ENCODE measurements at regions not wholly inside any gene's neighbourhood (a gene's known extent, or its start where the extent isn't known, plus 50 kb on each side); places are given as distances from the start of the nearest gene placed in this dataset.

DNA sequence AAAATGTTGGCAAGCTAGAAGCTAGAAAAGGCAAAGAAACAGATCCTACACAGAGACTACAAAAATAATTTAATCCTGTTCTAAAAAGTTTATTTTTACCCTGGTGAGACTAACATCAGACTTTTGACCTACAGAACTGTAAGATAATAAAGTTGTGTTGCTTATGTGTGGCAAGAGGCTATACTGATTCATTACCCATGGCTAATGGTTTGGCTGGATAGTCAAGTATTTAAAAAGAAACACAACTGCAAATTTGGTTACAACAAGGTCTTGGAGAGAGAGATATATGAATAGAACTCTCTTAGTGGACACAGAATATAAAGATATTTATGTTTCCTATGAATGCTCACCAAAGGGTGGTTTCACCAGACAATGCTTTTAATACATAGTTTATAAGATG, 364.2 kb upstream of the PLSCR5 start:
- no peaks in the 10 kb centered on the region; the same call in 1 of the 2 replicates for H3K9me3 ChIP-seq (ENCODE audit: control insufficient read depth, insufficient read depth, low read depth, low read length)
- TF ChIP-seq TCF7L2 (IDR thresholded peaks at IDR 0.05; ENCODE audit: low read depth, low read length), result no peak
- TF ChIP-seq POLR2AphosphoS5 (IDR thresholded peaks at IDR 0.05; ENCODE audit: low read depth, low read length), result no peak
- TF ChIP-seq, protein P1, sequence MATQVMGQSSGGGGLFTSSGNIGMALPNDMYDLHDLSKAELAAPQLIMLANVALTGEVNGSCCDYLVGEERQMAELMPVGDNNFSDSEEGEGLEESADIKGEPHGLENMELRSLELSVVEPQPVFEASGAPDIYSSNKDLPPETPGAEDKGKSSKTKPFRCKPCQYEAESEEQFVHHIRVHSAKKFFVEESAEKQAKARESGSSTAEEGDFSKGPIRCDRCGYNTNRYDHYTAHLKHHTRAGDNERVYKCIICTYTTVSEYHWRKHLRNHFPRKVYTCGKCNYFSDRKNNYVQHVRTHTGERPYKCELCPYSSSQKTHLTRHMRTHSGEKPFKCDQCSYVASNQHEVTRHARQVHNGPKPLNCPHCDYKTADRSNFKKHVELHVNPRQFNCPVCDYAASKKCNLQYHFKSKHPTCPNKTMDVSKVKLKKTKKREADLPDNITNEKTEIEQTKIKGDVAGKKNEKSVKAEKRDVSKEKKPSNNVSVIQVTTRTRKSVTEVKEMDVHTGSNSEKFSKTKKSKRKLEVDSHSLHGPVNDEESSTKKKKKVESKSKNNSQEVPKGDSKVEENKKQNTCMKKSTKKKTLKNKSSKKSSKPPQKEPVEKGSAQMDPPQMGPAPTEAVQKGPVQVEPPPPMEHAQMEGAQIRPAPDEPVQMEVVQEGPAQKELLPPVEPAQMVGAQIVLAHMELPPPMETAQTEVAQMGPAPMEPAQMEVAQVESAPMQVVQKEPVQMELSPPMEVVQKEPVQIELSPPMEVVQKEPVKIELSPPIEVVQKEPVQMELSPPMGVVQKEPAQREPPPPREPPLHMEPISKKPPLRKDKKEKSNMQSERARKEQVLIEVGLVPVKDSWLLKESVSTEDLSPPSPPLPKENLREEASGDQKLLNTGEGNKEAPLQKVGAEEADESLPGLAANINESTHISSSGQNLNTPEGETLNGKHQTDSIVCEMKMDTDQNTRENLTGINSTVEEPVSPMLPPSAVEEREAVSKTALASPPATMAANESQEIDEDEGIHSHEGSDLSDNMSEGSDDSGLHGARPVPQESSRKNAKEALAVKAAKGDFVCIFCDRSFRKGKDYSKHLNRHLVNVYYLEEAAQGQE (IDR thresholded peaks at IDR 0.05; ENCODE audit: insufficient read depth in 1 of 2, low read depth in 2 of 2, low read length in 1 of 2), result no peak
- TF ChIP-seq SIN3A (IDR thresholded peaks at IDR 0.05; ENCODE audit: borderline replicate concordance, insufficient read depth, low read depth, low read length), result no peak
- TF ChIP-seq, protein P2, sequence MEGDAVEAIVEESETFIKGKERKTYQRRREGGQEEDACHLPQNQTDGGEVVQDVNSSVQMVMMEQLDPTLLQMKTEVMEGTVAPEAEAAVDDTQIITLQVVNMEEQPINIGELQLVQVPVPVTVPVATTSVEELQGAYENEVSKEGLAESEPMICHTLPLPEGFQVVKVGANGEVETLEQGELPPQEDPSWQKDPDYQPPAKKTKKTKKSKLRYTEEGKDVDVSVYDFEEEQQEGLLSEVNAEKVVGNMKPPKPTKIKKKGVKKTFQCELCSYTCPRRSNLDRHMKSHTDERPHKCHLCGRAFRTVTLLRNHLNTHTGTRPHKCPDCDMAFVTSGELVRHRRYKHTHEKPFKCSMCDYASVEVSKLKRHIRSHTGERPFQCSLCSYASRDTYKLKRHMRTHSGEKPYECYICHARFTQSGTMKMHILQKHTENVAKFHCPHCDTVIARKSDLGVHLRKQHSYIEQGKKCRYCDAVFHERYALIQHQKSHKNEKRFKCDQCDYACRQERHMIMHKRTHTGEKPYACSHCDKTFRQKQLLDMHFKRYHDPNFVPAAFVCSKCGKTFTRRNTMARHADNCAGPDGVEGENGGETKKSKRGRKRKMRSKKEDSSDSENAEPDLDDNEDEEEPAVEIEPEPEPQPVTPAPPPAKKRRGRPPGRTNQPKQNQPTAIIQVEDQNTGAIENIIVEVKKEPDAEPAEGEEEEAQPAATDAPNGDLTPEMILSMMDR (IDR thresholded peaks at IDR 0.05), result no peak
- no peak overlapping the region for H3K27ac ChIP-seq (ENCODE audit: low read length)
- no peak for DNase-seq (ENCODE audit: low read depth, low spot score)
- no peaks in the 10 kb centered on the region for H3K36me3 ChIP-seq (ENCODE audit: control insufficient read depth, insufficient read depth, low read length)
- CTCF ChIA-PET, result no interaction called here
- H3K4me3 ChIP-seq (ENCODE audit: low read depth in 2 of 2, low read length in 2 of 2), result no peak overlapping the region
- no peaks in the 10 kb centered on the region for H3K4me1 ChIP-seq (ENCODE audit: control insufficient read depth, insufficient read depth, low read length)
- POLR2A ChIA-PET, result no interaction called here
- ATAC-seq, result no peak
- BruUV-seq (replicated peaks), result no TSS peak
- H3K27me3 ChIP-seq (ENCODE audit: control insufficient read depth, insufficient read depth, low read length), result no peaks in the 10 kb centered on the region
- in situ Hi-C loops (cut with HindIII; ENCODE audit: low pct_unique_long_range_greater_than_20kb, low sequenced_read_pairs), result no loop called here
- intact Hi-C loops (cut with micrococcal nuclease; ENCODE audit: unreplicated experiment), result no loop called here

DNA sequence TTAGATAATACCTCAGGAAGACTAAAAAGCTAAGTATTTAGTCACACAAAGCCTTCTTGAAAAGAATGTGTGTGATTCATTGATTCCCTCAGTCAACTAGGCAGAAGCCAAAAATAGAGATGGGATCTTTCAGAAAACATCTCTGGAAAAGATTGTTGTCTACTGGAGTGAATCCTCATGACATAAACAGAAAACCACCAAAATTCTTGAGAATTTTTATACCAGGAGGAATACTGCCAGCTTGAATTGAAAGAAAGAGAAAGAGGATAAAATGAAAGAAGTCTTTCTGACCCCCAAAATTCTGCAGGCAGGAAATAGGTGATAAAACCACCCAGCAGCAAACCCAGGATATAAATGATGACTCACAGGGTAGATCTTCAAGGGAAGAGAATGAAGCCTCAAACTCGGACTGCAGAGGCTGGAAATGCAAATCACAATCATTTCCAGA, 363.1 kb upstream of the PLSCR5 start:
- no peaks in the 10 kb centered on the region for H3K36me3 ChIP-seq (ENCODE audit: control insufficient read depth, insufficient read depth, low read length)
- no peaks in the 10 kb centered on the region for H3K4me1 ChIP-seq (ENCODE audit: control insufficient read depth, insufficient read depth, low read length)
- CTCF ChIA-PET, result no interaction called here
- no peak for TF ChIP-seq SIN3A (IDR thresholded peaks at IDR 0.05; ENCODE audit: borderline replicate concordance, insufficient read depth, low read depth, low read length)
- TF ChIP-seq, protein P2 (IDR thresholded peaks at IDR 0.05), result no peak
- no peak for TF ChIP-seq TCF7L2 (IDR thresholded peaks at IDR 0.05; ENCODE audit: low read depth, low read length)
- POLR2A ChIA-PET, result no interaction called here
- H3K9me3 ChIP-seq (ENCODE audit: control insufficient read depth, insufficient read depth, low read depth, low read length), result no peaks in the 10 kb centered on the region; the same call in 1 of the 2 replicates
- ATAC-seq, result no peak
- BruUV-seq (replicated peaks), result no TSS peak
- H3K27ac ChIP-seq (ENCODE audit: low read length), result no peak overlapping the region
- in situ Hi-C loops (cut with HindIII; ENCODE audit: low pct_unique_long_range_greater_than_20kb, low sequenced_read_pairs), result no loop called here
- no peak overlapping the region for H3K4me3 ChIP-seq (ENCODE audit: low read depth in 2 of 2, low read length in 2 of 2)
- no peak for DNase-seq (ENCODE audit: low read depth, low spot score)
- no peaks in the 10 kb centered on the region for H3K27me3 ChIP-seq (ENCODE audit: control insufficient read depth, insufficient read depth, low read length)
- intact Hi-C loops (cut with micrococcal nuclease; ENCODE audit: unreplicated experiment), result no loop called here
